Neural cell (in vitro differentiated cells): ENCODE measurements at regions not wholly inside any gene's neighbourhood (a gene's known extent, or its start where the extent isn't known, plus 50 kb on each side); places are given as distances from the start of the nearest gene placed in this dataset.

Experiments used
- H2AFZ ChIP-seq: fragments of 200-600, 300-800 bp; sonication (generic), shearing (Covaris generic); 2 replicates; pipeline ENCODE4 v1.6.0; 2014; ENCODE audit warnings: low read depth, mild to moderate bottlenecking, antibody characterized with exemption, low read length, moderate library complexity
- H3F3A ChIP-seq: fragments of 200-600 bp; shearing (Covaris generic); 2 replicates; pipeline ENCODE4 v1.6.1; 2016; ENCODE audit warnings: mild to moderate bottlenecking, moderate library complexity, mixed read lengths, antibody characterized with exemption, low read length; ENCODE audit not compliant: insufficient read depth, poor library complexity, severe bottlenecking
- H3K27ac ChIP-seq: fragments of 200-600, 300-800 bp; sonication (generic), shearing (Covaris generic); 2 replicates; pipeline ENCODE4 v1.5.1; 2014; ENCODE audit warnings: mild to moderate bottlenecking, low read length, moderate library complexity
- H3K27me3 ChIP-seq: fragments of 300-800, 200-600 bp; sonication (generic), shearing (Covaris generic); 2 replicates; pipeline ENCODE4 v1.6.0; 2014; ENCODE audit warnings: mild to moderate bottlenecking, low read depth, low read length, moderate library complexity; ENCODE audit not compliant: insufficient read depth
- H3K36me3 ChIP-seq: fragments of 300-800, 200-600 bp; sonication (generic), shearing (Covaris generic); 2 replicates; pipeline ENCODE4 v1.5.1; 2014; ENCODE audit warnings: mild to moderate bottlenecking, antibody characterized with exemption, low read length, moderate library complexity; ENCODE audit not compliant: insufficient read depth
- H3K4me2 ChIP-seq: fragments of 300-800, 200-600 bp; sonication (generic), shearing (Covaris generic); 2 replicates; pipeline ENCODE4 v1.6.0; 2014; ENCODE audit warnings: mild to moderate bottlenecking, low read length
- H3K4me3 ChIP-seq: fragments of 300-800, 200-600 bp; sonication (generic), shearing (Covaris generic); 2 replicates; pipeline ENCODE4 v1.5.1; 2014; ENCODE audit warnings: mild to moderate bottlenecking, low read length, moderate library complexity
- H3K79me2 ChIP-seq: fragments of 200-600 bp; shearing (Covaris generic); replicated peaks from 2 replicates; pipeline ENCODE4 v1.6.0; 2014; ENCODE audit warnings: mild to moderate bottlenecking, low read length, moderate library complexity; ENCODE audit not compliant: insufficient read depth
- H3K9ac ChIP-seq: fragments of 300-800, 200-600 bp; sonication (generic), shearing (Covaris generic); 2 replicates; pipeline ENCODE4 v1.6.1; 2016; ENCODE audit warnings: mild to moderate bottlenecking, low read length, mixed read lengths
- H3K9me2 ChIP-seq: fragments of 200-600 bp; shearing (Covaris generic); 2 replicates; pipeline ENCODE4 v1.6.1; 2016; ENCODE audit warnings: mild to moderate bottlenecking, low read length, mixed read lengths; ENCODE audit not compliant: insufficient read depth
- H3K9me3 ChIP-seq: fragments of 200-600, 300-800 bp; sonication (generic), shearing (Covaris generic); 2 replicates; pipeline ENCODE4 v1.6.1; 2016; ENCODE audit warnings: mild to moderate bottlenecking, mixed run types, low read length, moderate library complexity, mixed read lengths
- H4K20me1 ChIP-seq: fragments of 200-600 bp; shearing (Covaris generic); 2 replicates; pipeline ENCODE4 v1.6.1; 2016; ENCODE audit warnings: mild to moderate bottlenecking, mixed run types; ENCODE audit not compliant: insufficient read depth
- EP300 ChIP-seq: fragments of 450-650 bp; conservative IDR thresholded peaks from 2 replicates; pipeline ENCODE4 v1.6.1; 2014; ENCODE audit warnings: antibody characterized with exemption, mild to moderate bottlenecking, moderate library complexity; ENCODE audit not compliant: poor library complexity, severe bottlenecking
- EZH2 ChIP-seq: fragments of 200-600, 300-800 bp; shearing (Covaris generic), sonication (generic); IDR thresholded peaks from 2 replicates; pipeline ENCODE4 v1.6.1; 2014; ENCODE audit warnings: antibody characterized with exemption, low read length, borderline replicate concordance, mild to moderate bottlenecking; ENCODE audit not compliant: insufficient read depth, poor library complexity, severe bottlenecking
- MXI1 ChIP-seq: fragments of 450-650 bp; conservative IDR thresholded peaks from 2 replicates; pipeline ENCODE4 v1.6.1; 2014; ENCODE audit warnings: antibody characterized with exemption, mild to moderate bottlenecking; ENCODE audit not compliant: poor library complexity, severe bottlenecking
- POLR2AphosphoS5 ChIP-seq: IDR thresholded peaks from 2 replicates; pipeline ENCODE4 v1.6.1; 2012
- RAD21 ChIP-seq: fragments of 450-650 bp; conservative IDR thresholded peaks from 2 replicates; pipeline ENCODE4 v1.6.1; 2014; ENCODE audit warnings: antibody characterized with exemption, mild to moderate bottlenecking, moderate library complexity
- SMC3 ChIP-seq: fragments of 450-650 bp; conservative IDR thresholded peaks from 2 replicates; pipeline ENCODE4 v1.6.1; 2014; ENCODE audit warnings: antibody characterized with exemption, mild to moderate bottlenecking, moderate library complexity; ENCODE audit not compliant: poor library complexity
- TAF1 ChIP-seq: IDR thresholded peaks from 2 replicates; pipeline ENCODE4 v1.6.1; 2012; ENCODE audit warnings: low read depth
- TF ChIP-seq, protein P1 (sequence below): fragments of 450-650 bp; IDR thresholded peaks from 2 replicates; pipeline ENCODE4 v1.5.1; 2014; ENCODE audit warnings: antibody characterized with exemption, mild to moderate bottlenecking, moderate library complexity; ENCODE audit not compliant: poor library complexity, severe bottlenecking
- TF ChIP-seq, protein P2 (sequence below): IDR thresholded peaks from 2 replicates; pipeline ENCODE4 v1.6.1; 2012; ENCODE audit warnings: borderline replicate concordance

DNA sequence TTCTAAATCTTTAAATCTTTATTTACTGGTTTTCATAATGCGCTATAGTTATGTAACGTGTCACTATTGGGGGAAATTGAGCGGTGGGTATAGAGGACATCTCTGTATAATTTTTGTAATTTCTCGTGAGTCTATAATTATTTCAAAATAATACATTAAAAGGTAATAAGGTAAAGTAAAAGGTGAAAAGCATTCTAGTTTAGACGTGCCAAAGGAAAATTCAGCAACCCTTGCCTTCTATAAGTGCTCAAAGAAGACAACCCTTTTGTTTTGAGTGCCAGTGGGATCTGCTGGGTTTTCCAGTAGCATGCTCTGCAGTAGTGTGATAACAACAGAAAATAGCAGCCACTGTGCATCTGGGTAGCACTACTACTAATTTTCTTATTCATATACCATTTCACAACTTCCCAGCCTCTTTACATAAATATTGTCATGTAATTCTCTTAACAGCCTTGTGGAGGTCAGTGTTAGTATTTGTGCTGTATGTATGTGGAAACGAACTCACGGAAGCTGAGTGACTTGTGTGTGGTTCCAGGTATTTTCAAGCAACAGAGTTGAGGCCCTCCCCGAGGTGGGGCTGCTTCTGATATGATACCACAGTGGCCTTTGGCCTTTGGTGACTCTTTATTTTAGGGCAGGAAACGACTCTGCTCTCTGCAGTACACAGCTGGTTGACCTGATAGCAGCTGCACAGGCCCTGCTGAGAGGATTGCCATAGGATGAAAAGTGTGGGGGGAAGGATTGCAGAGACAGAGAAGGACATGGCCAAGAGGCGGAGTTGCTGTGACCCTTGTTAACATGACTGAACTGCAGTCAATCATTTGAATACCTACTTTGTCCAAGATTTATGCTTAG, 104.5 kb downstream of the TDRD15 start:
- Histone ChIP-seq H3F3A (no peaks in the 10 kb centered on the region), H3K4me3 (no peak overlapping the region), H3K9me3 (no peaks in the 10 kb centered on the region), H4K20me1 (no peaks in the 10 kb centered on the region), H3K79me2 (no peaks in the 10 kb centered on the region), H3K27ac (no peak overlapping the region), H3K36me3 (no peaks in the 10 kb centered on the region), H3K4me2 (no peak overlapping the region), H2AFZ (no peak overlapping the region), H3K9ac (no peak overlapping the region), H3K9me2 (no peaks in the 10 kb centered on the region), H3K27me3 (no peaks in the 10 kb centered on the region)
- TF ChIP-seq EZH2 (no peak), SMC3 (no peak), EP300 (no peak), MXI1 (no peak), TAF1 (no peak), POLR2AphosphoS5 (no peak), RAD21 (no peak)
- TF ChIP-seq, protein P1, sequence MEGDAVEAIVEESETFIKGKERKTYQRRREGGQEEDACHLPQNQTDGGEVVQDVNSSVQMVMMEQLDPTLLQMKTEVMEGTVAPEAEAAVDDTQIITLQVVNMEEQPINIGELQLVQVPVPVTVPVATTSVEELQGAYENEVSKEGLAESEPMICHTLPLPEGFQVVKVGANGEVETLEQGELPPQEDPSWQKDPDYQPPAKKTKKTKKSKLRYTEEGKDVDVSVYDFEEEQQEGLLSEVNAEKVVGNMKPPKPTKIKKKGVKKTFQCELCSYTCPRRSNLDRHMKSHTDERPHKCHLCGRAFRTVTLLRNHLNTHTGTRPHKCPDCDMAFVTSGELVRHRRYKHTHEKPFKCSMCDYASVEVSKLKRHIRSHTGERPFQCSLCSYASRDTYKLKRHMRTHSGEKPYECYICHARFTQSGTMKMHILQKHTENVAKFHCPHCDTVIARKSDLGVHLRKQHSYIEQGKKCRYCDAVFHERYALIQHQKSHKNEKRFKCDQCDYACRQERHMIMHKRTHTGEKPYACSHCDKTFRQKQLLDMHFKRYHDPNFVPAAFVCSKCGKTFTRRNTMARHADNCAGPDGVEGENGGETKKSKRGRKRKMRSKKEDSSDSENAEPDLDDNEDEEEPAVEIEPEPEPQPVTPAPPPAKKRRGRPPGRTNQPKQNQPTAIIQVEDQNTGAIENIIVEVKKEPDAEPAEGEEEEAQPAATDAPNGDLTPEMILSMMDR: no peak
- TF ChIP-seq, protein P2, sequence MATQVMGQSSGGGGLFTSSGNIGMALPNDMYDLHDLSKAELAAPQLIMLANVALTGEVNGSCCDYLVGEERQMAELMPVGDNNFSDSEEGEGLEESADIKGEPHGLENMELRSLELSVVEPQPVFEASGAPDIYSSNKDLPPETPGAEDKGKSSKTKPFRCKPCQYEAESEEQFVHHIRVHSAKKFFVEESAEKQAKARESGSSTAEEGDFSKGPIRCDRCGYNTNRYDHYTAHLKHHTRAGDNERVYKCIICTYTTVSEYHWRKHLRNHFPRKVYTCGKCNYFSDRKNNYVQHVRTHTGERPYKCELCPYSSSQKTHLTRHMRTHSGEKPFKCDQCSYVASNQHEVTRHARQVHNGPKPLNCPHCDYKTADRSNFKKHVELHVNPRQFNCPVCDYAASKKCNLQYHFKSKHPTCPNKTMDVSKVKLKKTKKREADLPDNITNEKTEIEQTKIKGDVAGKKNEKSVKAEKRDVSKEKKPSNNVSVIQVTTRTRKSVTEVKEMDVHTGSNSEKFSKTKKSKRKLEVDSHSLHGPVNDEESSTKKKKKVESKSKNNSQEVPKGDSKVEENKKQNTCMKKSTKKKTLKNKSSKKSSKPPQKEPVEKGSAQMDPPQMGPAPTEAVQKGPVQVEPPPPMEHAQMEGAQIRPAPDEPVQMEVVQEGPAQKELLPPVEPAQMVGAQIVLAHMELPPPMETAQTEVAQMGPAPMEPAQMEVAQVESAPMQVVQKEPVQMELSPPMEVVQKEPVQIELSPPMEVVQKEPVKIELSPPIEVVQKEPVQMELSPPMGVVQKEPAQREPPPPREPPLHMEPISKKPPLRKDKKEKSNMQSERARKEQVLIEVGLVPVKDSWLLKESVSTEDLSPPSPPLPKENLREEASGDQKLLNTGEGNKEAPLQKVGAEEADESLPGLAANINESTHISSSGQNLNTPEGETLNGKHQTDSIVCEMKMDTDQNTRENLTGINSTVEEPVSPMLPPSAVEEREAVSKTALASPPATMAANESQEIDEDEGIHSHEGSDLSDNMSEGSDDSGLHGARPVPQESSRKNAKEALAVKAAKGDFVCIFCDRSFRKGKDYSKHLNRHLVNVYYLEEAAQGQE: no peak

DNA sequence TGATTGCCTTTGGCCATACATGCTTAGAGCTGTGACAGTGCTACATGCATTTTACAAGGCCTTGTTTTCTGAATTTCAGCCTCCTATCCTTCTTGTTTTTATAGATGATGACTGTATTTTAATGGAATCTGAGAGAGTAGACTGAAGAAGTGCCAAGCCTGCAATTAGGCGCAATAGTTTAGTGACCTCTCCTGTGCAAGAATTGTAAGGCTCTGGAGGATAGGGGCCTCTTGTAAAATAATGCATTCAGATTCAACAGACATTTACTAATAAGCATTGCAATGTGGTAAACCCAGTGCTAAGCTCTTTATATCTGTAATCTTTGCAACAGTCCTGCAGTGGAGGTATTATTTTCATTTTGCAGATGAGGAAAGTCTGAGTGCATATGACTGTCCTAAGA, 105.5 kb downstream of the TDRD15 start:
- Histone ChIP-seq H3K9me2 (no peaks in the 10 kb centered on the region), H3K79me2 (no peaks in the 10 kb centered on the region), H2AFZ (no peak overlapping the region), H3K9ac (no peak overlapping the region), H3K4me3 (no peak overlapping the region), H3K4me2 (no peak overlapping the region), H3F3A (no peaks in the 10 kb centered on the region), H3K27me3 (no peaks in the 10 kb centered on the region), H3K9me3 (no peaks in the 10 kb centered on the region), H3K36me3 (no peaks in the 10 kb centered on the region), H3K27ac (no peak overlapping the region), H4K20me1 (no peaks in the 10 kb centered on the region)
- no peak for TF ChIP-seq MXI1
- no peak for TF ChIP-seq RAD21
- TF ChIP-seq, protein P2: no peak
- TF ChIP-seq EZH2: no peak
- TF ChIP-seq POLR2AphosphoS5: no peak
- TF ChIP-seq, protein P1: no peak
- TF ChIP-seq TAF1: no peak
- no peak for TF ChIP-seq SMC3
